Gastrocnemius medialis (tissue), 4 donors: ENCODE measurements at regions not wholly inside any gene's neighbourhood (a gene's known extent, or its start where the extent isn't known, plus 50 kb on each side); places are given as distances from the start of the nearest gene placed in this dataset.
A peak's percentile ranks its signal among the peaks of the same experiment; 100 is the strongest.

Experiments
- ATAC-seq, 2 donors: fragments of 150-250 bp; one replicate each; pipeline ENCODE4 v1.9.1; 2016
- DNase-seq, 2 donors: peaks; one replicate each; pipeline ENCODE4 v3.0.0-alpha.2; 2019
- H3K27ac ChIP-seq, 4 donors: fragments of 200-600 bp; sonication (generic); 1 replicate in 1 of 4; 2 replicates in 3 of 4; pipeline ENCODE4 v1.5.1; 2016 to 2018; ENCODE audit warnings: mild to moderate bottlenecking in 2 of 4, moderate library complexity in 1 of 4
- H3K27me3 ChIP-seq, 3 donors: fragments of 200-600 bp; sonication (generic) in 2 of 3; 1 replicate in 1 of 3; 2 replicates in 2 of 3; pipeline versions ENCODE4 v1.5.1 to v1.6.0; 2016 to 2019; ENCODE audit warnings: mild to moderate bottlenecking in 1 of 3, moderate library complexity in 1 of 3
- H3K36me3 ChIP-seq, 2 donors: fragments of 200-600 bp; sonication (generic) in 1 of 2; one replicate each; pipeline ENCODE4 v1.5.1; 2017 to 2018
- H3K4me1 ChIP-seq, 2 donors: fragments of 200-600 bp; sonication (generic) in 1 of 2; one replicate each; pipeline ENCODE4 v1.5.1; 2016 to 2017; ENCODE audit warnings: mild to moderate bottlenecking in 2 of 2
- H3K4me3 ChIP-seq, 4 donors: fragments of 200-600 bp; sonication (generic) in 3 of 4; 1 replicate in 1 of 4; 2 replicates in 3 of 4; pipeline ENCODE4 v1.5.1; 2016 to 2019; ENCODE audit warnings: mild to moderate bottlenecking in 2 of 4
- H3K9me3 ChIP-seq, 3 donors: fragments of 200-600 bp; sonication (generic) in 2 of 3; 1 replicate in 1 of 3; 2 replicates in 2 of 3; pipeline ENCODE4 v1.5.1; 2016 to 2019
- CTCF ChIP-seq, 5 experiments: fragments of 450-650 bp in 3 of 5; fragments of 200-600 bp in 2 of 5; sonication (generic) in 2 of 5; IDR thresholded peaks in 4 of 5; conservative IDR thresholded peaks in 1 of 5; 1 replicate in 4 of 5; 2 replicates in 1 of 5; pipeline ENCODE4 v1.5.1; 2016 to 2019; ENCODE audit warnings: antibody characterized with exemption in 5 of 5, mild to moderate bottlenecking in 3 of 5, moderate library complexity in 3 of 5
- POLR2A ChIP-seq, 2 donors: fragments of 450-650 bp; IDR thresholded peaks; one replicate each; pipeline ENCODE4 v1.6.1; 2017; ENCODE audit warnings: antibody characterized with exemption in 2 of 2, mild to moderate bottlenecking in 2 of 2, moderate library complexity in 2 of 2
- in situ Hi-C, 4 donors: fragments of 200-750 bp; cut with MboI; loops; one replicate each; pipeline versions ENCODE4 v1.15.0 to v1.8.0; 2017; ENCODE audit warnings: low sequenced_read_pairs in 4 of 4
- intact Hi-C: fragments of 100-400 bp; cut with DNase I; formaldehyde crosslinking; loops from one replicate; pipeline ENCODE4 v1.15.1; 2023; ENCODE audit warnings: low total_unique reads

DNA sequence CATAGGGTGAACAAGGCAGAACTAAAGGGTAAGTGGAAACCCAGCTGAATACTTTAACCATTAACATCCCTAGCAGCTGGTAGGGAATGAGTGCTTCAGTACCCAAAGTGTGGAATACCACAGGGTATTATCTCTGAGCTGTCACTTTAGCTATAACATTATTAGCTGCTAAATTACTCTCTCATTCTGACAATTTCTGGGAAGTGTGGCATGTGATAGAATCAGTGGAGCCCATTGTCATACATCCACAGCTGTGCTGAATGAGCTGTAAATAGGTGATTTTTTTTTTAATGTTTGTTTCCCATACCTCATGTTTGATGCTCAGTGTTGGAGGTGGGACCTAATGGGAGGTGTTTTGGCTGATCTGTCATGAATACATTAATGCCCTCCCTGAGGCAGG, 894.3 kb downstream of the DIPK2A start:
- DNase-seq (no peak), ATAC-seq (no peak)
- H3K4me3 ChIP-seq = no peak overlapping the region
- in situ Hi-C loops = no loop called here
- no peaks in the 10 kb centered on the region for H3K36me3 ChIP-seq
- H3K9me3 ChIP-seq = no peaks in the 10 kb centered on the region
- intact Hi-C loops = no loop called here
- H3K27me3 ChIP-seq = no peaks in the 10 kb centered on the region
- no peak overlapping the region for H3K27ac ChIP-seq
- TF ChIP-seq CTCF (IDR thresholded peaks at IDR 0.05 in 4 of 5, conservative IDR thresholded peaks at IDR 0.05 in 1 of 5) (no peak), POLR2A (IDR thresholded peaks at IDR 0.05) (no peak)
- no peaks in the 10 kb centered on the region for H3K4me1 ChIP-seq

- TF ChIP-seq CTCF (IDR thresholded peaks at IDR 0.05 in 4 of 5, conservative IDR thresholded peaks at IDR 0.05 in 1 of 5) (no peak), POLR2A (IDR thresholded peaks at IDR 0.05) (no peak)
- Histone ChIP-seq H3K9me3 (no peaks in the 10 kb centered on the region), H3K4me1 (no peaks in the 10 kb centered on the region), H3K4me3 (no peak overlapping the region), H3K36me3 (no peaks in the 10 kb centered on the region), H3K27me3 (no peaks in the 10 kb centered on the region), H3K27ac (no peak overlapping the region)
- ATAC-seq (no peak), DNase-seq (no peak)
- intact Hi-C loops (no loop called here), in situ Hi-C loops (no loop called here)
Measured at GRCh38 chr3:144866476-144866875, 894.9 kb downstream of the DIPK2A start.

- no peaks in the 10 kb centered on the region for H3K27me3 ChIP-seq
- H3K9me3 ChIP-seq = no peaks in the 10 kb centered on the region
- no peak overlapping the region for H3K4me3 ChIP-seq
- no peak for TF ChIP-seq POLR2A (IDR thresholded peaks at IDR 0.05)
- no peak for TF ChIP-seq CTCF (IDR thresholded peaks at IDR 0.05 in 4 of 5, conservative IDR thresholded peaks at IDR 0.05 in 1 of 5)
- ATAC-seq (peak in 1 of 2 donors; percentile 30), DNase-seq (no peak)
- H3K36me3 ChIP-seq = no peaks in the 10 kb centered on the region
- H3K27ac ChIP-seq = no peak overlapping the region
- intact Hi-C loops = no loop called here
- in situ Hi-C loops = no loop called here
- no peaks in the 10 kb centered on the region for H3K4me1 ChIP-seq
Measured at GRCh38 chr3:144868506-144868905, 896.9 kb downstream of the DIPK2A start.

GRCh38 chr3:144873066-144873465, 901.4 kb downstream of the DIPK2A start:
- TF ChIP-seq POLR2A (IDR thresholded peaks at IDR 0.05) (no peak), CTCF (IDR thresholded peaks at IDR 0.05 in 4 of 5, conservative IDR thresholded peaks at IDR 0.05 in 1 of 5) (no peak)

DNA sequence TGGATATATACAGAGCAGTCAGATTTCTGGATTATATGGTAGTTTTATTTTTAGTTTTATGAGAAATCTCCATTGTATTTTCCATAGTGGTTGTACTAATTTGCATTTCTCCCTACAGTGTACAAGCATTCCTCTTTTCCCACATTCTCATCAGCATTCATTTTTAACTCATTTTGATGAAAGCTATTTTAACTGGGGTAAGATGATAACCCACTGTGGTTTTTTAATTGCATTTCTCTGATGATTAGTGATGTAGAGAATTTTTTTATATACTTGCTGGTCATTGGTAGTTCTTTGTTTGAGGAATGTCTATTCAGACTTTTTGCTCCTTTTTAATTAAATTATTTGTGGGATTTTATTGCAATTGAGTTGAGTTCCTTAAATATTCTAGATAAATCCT, 903.6 kb downstream of the DIPK2A start:
- no peak overlapping the region for H3K27ac ChIP-seq
- intact Hi-C loops (no loop called here), in situ Hi-C loops (no loop called here)
- no peak for DNase-seq
- no peak for TF ChIP-seq POLR2A (IDR thresholded peaks at IDR 0.05)
- TF ChIP-seq CTCF (IDR thresholded peaks at IDR 0.05 in 4 of 5, conservative IDR thresholded peaks at IDR 0.05 in 1 of 5) = no peak
- H3K27me3 ChIP-seq = no peaks in the 10 kb centered on the region
- no peaks in the 10 kb centered on the region for H3K9me3 ChIP-seq
- H3K4me1 ChIP-seq = no peaks in the 10 kb centered on the region
- no peaks in the 10 kb centered on the region for H3K36me3 ChIP-seq
- no peak overlapping the region for H3K4me3 ChIP-seq
- ATAC-seq = no peak

More at GRCh38 chr3:144873066-144873465, 901.4 kb downstream of the DIPK2A start:
- DNase-seq (no peak), ATAC-seq (no peak)
- Histone ChIP-seq H3K27ac (no peak overlapping the region), H3K4me3 (no peak overlapping the region), H3K27me3 (no peaks in the 10 kb centered on the region), H3K4me1 (no peaks in the 10 kb centered on the region), H3K9me3 (no peaks in the 10 kb centered on the region), H3K36me3 (no peaks in the 10 kb centered on the region)
- intact Hi-C loops (no loop called here), in situ Hi-C loops (no loop called here)
